Right renal cortex interstitium (tissue), 3 donors: ENCODE measurements at regions not wholly inside any gene's neighbourhood (a gene's known extent, or its start where the extent isn't known, plus 50 kb on each side); places are given as distances from the start of the nearest gene placed in this dataset.

ENCODE experiments used
- DNase-seq, 3 donors: peaks; one replicate each; pipeline ENCODE4 v3.0.0-alpha.2; 2013; ENCODE audit warnings: low read depth in 3 of 3, low spot score in 2 of 3

DNA sequence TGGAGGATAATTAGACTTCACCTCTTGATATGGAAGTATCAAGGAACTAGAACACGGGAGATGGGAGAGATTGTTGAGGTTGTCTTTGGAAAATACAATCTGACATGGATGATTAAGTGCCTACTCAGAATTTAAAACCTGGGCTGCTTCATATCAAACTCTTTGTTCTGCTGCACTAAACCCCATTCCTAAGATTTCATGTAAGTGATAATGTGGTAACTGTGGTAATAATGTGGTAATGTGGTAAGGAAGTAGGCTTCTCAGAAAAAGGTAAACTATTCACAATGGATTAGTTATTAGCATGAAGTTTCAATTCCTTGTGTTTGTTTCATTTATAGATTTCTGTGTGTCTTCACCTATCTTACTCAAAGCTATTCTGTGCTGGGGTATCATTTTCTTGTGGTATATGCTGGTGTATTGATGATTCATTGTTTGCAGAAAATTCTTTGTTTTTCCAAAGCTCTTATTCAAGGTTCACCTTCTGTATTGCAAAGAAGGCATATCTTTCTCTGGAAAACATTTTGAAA, 129.9 kb upstream of the TAC1 start:
- no peak for DNase-seq

DNA sequence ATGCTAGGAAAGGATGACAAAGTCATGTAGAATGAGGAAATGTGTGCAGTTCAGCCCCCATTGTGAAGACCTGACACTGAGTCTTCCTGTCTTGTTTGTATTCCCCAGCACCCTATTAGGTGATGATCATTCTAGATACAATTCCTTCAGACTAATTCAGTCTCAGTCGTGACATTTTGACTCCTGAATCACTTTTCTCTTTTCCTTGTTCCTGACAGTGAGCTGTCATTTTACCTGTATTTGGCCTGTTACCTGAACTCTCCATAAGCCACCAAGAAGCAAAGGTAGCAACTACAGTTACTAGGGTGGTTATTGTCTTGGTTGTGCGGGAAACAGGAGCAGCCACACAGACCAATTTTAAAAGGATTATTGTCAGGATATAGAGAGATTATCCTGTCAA, 111.4 kb upstream of the TAC1 start:
- DNase-seq: no peak

DNA sequence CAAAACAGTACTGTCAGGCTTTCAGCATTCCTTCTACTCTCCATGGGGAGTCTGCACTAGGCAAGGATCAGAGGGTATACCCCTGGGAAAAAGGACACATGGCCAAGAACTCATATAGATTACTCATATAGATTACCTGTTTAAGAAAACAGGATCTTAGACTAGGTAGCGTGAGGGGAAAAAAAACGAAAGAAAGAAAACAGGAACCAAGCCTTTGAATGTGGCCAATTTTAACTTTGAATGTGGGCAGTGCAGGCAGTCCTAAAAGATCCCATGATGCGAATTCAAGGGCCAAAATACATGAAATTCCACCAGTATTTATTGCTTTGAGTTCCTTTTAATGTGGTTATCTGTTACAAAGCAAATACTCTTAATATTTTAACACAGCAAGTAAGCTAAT, 108.6 kb upstream of the TAC1 start:
- DNase-seq: no peak

DNA sequence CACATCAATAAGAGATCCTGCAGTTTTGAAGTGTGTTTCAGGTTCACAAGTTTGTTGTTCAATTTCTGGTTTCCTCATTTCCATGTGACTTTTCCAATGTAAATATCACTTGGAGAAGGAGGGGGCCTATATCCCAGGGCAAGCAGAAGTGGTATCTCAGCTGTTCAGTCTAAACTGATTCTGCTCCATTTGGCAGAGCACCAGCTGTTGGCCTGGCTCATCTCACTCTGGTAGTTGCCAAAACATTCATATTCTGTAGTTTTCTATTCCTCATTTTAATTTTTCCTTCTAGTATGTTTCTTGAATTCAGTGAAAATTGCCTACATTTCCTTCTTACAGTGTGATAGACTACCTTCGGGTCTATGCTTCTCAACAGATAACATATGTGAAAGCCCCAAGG, 101.8 kb upstream of the TAC1 start:
- no peak for DNase-seq

DNA sequence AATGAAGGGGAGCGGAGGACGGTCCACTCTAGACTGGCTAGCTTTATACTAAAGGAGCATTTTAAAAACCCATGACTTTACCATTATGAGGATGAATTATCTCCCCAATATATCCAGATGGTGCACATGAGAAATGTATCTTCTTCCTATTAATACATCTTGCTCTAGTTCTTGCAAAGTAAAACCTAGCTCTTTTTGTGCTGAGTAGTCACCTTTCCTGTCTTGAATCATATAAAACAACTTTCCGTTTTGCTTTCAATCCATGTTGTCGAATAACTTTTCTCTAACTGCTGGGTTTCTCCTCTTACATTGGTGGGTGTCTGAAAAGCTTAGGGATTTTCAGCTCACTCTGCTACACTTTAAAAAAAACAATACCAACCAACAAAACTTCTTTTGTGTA, 96.3 kb upstream of the TAC1 start:
- DNase-seq: no peak

DNA sequence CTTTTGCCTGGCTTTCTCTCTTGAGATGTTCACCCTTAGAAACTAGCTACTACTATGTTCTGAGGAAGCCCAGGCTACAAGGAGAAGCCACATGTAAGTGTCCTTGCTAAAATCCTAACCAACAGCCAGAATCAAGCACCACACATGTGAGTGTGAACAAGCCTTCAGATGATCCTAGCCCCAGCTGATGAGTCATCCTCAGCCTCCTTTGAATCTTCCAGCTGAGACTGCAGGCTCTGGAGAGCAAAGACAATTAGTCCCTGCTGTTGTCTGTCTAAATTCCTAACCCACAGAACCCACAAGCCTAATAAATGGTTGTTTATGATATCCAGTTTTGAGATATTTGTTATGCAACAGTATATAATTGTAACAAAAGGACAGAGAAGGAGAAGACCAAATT, 92.8 kb upstream of the TAC1 start:
- no peak for DNase-seq

DNA sequence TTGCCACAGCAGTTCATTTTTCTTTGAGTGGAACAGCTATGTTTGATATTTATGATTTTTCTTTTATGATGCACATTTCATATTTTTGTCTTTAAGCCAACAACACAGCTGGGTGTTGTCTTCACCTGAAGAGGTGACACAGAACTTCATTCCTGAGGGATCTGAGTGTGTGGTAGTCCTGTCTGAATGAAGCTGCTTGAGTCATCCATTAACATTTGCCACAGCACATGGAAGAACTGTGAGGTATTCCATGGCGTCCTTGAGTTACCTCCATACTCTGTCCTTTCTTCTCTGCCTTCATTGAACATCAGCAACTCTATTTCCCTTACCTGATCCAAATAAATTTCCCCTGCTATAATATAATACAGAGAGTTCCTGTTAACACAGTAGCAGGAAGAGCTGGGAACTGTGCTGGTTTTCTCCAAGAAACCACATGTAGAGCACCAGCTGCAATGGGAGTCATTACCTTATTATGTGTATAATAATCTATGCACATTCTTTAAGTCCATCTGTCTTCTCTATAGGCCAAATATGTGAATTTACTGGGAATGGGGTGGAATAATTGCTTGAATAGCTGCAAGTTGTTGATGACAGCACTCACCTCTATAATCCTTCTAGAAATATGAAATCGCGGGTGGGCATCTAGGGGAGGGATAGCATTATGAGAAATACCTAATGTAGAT, 72.4 kb upstream of the TAC1 start:
- no peak for DNase-seq

DNA sequence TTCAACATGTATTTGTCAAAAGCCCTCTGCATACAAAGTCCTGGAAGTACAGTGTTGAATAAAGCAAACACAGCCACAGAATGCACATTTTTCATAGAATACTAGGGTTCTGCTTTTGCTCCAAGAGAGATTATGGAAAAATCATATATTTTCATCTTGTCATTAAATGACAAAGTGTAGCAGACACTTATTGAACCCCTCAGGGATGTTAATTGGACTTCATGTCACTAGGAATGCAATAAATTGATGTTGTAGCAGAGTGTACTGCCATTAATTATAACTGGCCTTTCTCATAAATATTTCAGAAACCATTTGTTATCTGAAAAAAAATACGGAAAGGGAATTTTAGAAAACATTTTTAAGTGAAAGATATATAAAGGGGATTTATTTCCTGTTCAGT, 64.5 kb upstream of the TAC1 start:
- no peak for DNase-seq

DNA sequence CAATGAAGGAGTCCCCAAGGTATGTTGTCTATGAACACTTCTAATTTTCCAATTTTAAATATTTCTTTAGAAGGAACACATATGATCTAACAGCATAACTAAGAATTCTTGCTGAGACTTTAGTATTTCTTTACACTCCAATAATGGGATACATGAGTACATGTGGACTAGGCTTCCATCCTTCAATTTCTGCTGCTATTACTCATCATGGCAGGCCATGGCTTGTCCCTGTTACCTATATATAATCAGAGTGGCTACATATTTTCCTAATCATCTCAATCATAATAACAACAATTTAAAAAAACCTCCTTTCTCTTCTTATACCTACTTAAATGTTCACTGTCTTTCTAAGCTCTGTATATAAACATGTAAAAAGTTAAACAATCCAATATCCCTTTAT, 60.3 kb upstream of the TAC1 start:
- DNase-seq: no peak

DNA sequence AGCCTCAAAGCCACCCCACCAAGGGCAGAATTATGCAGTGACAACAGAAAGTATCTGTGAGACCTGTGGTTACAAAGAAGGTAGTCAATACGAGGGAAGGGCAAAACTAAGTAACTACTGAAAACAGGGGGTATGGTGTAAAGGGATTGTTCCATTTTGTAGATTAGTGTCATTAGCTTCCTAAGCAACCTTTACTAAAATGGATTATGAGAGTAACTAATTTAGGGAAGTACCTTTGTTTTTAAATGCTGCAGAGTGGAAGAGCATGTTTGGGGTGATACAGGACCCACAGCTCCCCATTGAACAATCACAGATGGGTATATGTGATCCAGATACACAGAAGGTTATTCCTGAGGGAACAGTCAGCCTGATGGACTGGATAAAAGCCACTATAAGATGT, 51.3 kb upstream of the TAC1 start:
- DNase-seq: no peak
